Breast epithelium (tissue), 4 donors: ENCODE measurements at regions not wholly inside any gene's neighbourhood (a gene's known extent, or its start where the extent isn't known, plus 50 kb on each side); places are given as distances from the start of the nearest gene placed in this dataset.

Experiments used
- DNase-seq, 2 donors: peaks; one replicate each; pipeline ENCODE4 v3.0.0-alpha.2; 2019; ENCODE audit warnings: low spot score in 2 of 2
- H3K27ac ChIP-seq, 2 donors: fragments of 200-600 bp; sonication (generic) in 1 of 2; one replicate each; pipeline ENCODE4 v1.5.1; 2016 to 2019; ENCODE audit warnings: mild to moderate bottlenecking in 1 of 2
- H3K27me3 ChIP-seq, 2 donors: fragments of 200-600 bp; sonication (generic) in 1 of 2; one replicate each; pipeline versions ENCODE4 v1.5.1 to v1.6.0; 2017 to 2019; ENCODE audit warnings: control low read depth in 1 of 2, mild to moderate bottlenecking in 1 of 2
- H3K36me3 ChIP-seq: fragments of 200-600 bp; one replicate; pipeline ENCODE4 v1.5.1; 2019
- H3K4me1 ChIP-seq, 2 donors: fragments of 200-600 bp; sonication (generic); one replicate each; pipeline ENCODE4 v1.5.1; 2016 to 2019; ENCODE audit warnings: control low read depth in 1 of 2
- H3K4me3 ChIP-seq, 3 donors: fragments of 200-600 bp; sonication (generic); 1 replicate in 2 of 3; 2 replicates in 1 of 3; pipeline ENCODE4 v1.5.1; 2016 to 2019; ENCODE audit warnings: mild to moderate bottlenecking in 3 of 3, moderate library complexity in 2 of 3
- H3K9me3 ChIP-seq, 2 donors: fragments of 200-600 bp; sonication (generic) in 1 of 2; one replicate each; pipeline ENCODE4 v1.5.1; 2016 to 2019; ENCODE audit warnings: control low read depth in 1 of 2
- POLR2A ChIP-seq: fragments of 450-650 bp; IDR thresholded peaks from one replicate; pipeline ENCODE4 v1.6.1; 2016; ENCODE audit warnings: antibody characterized with exemption, mild to moderate bottlenecking, moderate library complexity
- POLR2AphosphoS5 ChIP-seq, 3 donors: sonication (generic); formaldehyde crosslinking; IDR thresholded peaks; one replicate each; pipeline ENCODE4 v1.6.1; 2017; ENCODE audit warnings: antibody characterized with exemption in 3 of 3
- intact Hi-C: fragments of 100-400 bp; cut with DNase I; formaldehyde crosslinking; loops from one replicate; pipeline ENCODE4 v1.15.1; 2023; ENCODE audit warnings: low total_unique reads
- TF ChIP-seq, protein P1 (sequence below), 3 donors: fragments of 450-650 bp; IDR thresholded peaks; one replicate each; pipeline ENCODE4 v1.5.1; 2016 to 2017; ENCODE audit warnings: antibody characterized with exemption in 3 of 3, mild to moderate bottlenecking in 3 of 3, moderate library complexity in 3 of 3

DNA sequence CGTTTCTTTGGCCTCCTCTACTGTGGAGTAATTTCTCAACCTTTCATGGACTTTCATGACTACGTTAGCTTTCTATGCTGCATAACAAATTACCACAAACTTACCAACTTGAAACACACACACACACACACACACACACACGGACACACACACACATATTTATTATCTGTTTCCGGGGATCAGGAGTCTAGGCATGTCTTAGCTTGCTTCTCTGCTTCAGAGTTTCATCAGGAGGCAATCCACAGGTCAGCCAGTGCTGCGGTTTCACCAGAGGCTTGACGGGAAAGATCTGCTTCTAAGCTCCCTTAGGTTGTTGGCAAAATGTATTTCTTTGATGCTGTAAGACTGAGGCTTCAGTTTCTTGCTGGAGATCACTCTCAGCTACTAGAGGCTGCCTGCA, 59.0 kb upstream of the C9orf72 start:
- no peak for DNase-seq
- no peaks in the 10 kb centered on the region for H3K4me1 ChIP-seq
- no peaks in the 10 kb centered on the region for H3K9me3 ChIP-seq
- no peak overlapping the region for H3K4me3 ChIP-seq
- intact Hi-C loops = no loop called here
- TF ChIP-seq POLR2A (no peak), POLR2AphosphoS5 (IDR thresholded peaks at IDR 0.05) (no peak)
- TF ChIP-seq, protein P1, sequence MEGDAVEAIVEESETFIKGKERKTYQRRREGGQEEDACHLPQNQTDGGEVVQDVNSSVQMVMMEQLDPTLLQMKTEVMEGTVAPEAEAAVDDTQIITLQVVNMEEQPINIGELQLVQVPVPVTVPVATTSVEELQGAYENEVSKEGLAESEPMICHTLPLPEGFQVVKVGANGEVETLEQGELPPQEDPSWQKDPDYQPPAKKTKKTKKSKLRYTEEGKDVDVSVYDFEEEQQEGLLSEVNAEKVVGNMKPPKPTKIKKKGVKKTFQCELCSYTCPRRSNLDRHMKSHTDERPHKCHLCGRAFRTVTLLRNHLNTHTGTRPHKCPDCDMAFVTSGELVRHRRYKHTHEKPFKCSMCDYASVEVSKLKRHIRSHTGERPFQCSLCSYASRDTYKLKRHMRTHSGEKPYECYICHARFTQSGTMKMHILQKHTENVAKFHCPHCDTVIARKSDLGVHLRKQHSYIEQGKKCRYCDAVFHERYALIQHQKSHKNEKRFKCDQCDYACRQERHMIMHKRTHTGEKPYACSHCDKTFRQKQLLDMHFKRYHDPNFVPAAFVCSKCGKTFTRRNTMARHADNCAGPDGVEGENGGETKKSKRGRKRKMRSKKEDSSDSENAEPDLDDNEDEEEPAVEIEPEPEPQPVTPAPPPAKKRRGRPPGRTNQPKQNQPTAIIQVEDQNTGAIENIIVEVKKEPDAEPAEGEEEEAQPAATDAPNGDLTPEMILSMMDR (IDR thresholded peaks at IDR 0.05) = no peak
- H3K27me3 ChIP-seq = no peaks in the 10 kb centered on the region
- H3K27ac ChIP-seq = no peak overlapping the region
- no peaks in the 10 kb centered on the region for H3K36me3 ChIP-seq

DNA sequence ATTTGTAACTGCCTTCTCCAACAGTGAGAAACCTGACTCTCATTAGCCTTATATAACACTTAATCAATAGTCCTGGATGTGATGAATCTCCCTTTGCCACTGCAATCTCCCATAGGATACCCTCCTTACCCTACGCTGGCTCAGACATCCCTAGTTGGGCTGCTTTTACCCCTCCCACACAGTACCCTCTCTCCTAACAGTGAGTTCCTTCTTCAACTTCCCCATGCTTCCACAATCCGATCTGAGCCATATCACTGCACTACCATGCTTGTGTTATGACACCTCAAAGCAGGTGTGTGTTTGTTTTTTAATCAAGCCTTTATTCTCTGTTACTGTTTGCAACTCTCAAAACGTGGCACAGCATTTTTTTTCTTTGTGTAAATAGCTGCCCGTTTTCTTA, 60.5 kb upstream of the C9orf72 start:
- intact Hi-C loops = no loop called here
- Histone ChIP-seq H3K4me3 (no peak overlapping the region), H3K9me3 (no peaks in the 10 kb centered on the region), H3K27ac (no peak overlapping the region), H3K4me1 (no peaks in the 10 kb centered on the region), H3K27me3 (no peaks in the 10 kb centered on the region), H3K36me3 (no peaks in the 10 kb centered on the region)
- no peak for DNase-seq
- TF ChIP-seq POLR2A (no peak), POLR2AphosphoS5 (IDR thresholded peaks at IDR 0.05) (no peak)
- TF ChIP-seq, protein P1 (IDR thresholded peaks at IDR 0.05) = no peak

DNA sequence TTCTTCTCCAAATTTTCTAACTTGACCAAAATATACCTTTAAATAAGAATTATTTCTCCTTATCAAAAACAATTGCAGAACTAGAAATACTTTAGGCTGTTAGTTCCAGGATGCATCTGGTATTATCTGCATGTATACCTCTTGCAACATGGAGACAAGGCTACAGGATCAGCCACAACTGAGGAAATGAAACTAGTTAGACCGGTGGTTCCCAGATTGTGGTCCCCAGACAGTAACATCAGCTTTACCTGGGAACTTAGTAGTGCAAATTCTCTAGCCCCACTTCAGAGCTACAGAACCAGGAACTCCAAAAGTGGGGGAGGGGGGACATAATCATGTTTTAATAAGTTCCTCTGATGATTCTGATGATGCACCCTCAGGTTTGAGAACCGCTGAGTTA, 61.6 kb upstream of the C9orf72 start:
- Histone ChIP-seq H3K4me1 (no peaks in the 10 kb centered on the region), H3K9me3 (no peaks in the 10 kb centered on the region), H3K4me3 (no peak overlapping the region), H3K27ac (no peak overlapping the region), H3K36me3 (no peaks in the 10 kb centered on the region), H3K27me3 (no peaks in the 10 kb centered on the region)
- no peak for DNase-seq
- TF ChIP-seq POLR2AphosphoS5 (IDR thresholded peaks at IDR 0.05) (no peak), POLR2A (no peak)
- TF ChIP-seq, protein P1 (IDR thresholded peaks at IDR 0.05) = no peak
- intact Hi-C loops = no loop called here

DNA sequence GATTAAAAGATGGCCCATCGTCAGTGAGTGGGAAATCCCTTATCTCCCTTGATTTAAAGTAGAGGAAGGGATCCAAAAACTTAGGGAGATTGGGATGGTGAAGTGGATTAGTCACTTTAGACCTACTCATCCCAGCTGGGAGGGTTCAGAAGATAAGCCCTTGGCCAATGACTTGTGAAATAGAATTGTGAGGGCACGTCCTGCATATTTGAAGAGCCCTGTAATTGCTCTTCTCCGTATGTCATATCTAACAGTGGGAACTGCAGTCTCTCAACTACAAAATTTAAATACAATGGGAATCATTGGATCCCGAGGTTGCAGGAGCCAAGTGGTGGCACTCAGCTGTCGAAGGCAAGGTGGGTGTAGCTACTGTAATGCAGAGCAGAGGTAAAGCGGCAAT, 65.4 kb upstream of the C9orf72 start:
- no peak for DNase-seq
- no peaks in the 10 kb centered on the region for H3K9me3 ChIP-seq

DNA sequence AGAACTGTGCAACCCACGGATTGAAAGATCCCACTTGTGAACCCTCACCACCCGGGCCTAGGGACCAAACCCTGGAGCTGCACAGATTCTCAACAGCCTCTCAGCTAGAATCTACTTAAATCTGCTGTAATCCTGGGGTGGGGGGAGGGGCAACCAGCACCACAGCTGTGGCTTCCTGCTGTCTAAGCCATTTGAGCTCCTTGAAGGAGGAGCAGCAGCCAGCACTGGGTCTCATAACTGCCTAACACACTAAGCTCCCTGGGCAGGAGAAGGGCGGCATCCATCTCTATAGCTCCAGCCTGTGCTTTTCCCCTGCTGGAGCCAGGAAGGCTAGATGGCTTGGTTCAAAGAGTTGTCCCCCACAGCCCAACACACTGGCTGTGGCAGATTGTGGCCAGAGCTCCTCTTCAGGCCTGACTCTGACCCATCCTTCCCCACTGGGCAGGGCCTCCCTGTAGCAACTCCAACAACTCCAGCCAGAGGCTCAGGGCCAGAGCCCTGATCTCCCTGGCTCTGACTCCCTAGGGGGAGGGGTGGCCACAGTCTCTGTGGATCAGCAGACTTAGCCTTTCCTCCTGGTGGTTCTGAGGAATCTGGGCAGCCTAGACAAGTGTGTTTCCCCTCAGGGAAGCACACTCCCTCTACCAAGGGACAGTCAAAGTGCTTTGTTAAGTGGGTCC, 72.0 kb upstream of the C9orf72 start:
- Histone ChIP-seq H3K27ac (no peak overlapping the region), H3K4me3 (no peak overlapping the region), H3K4me1 (no peaks in the 10 kb centered on the region), H3K27me3 (no peaks in the 10 kb centered on the region), H3K36me3 (no peaks in the 10 kb centered on the region), H3K9me3 (no peaks in the 10 kb centered on the region)
- intact Hi-C loops = no loop called here
- TF ChIP-seq POLR2A = no peak
- TF ChIP-seq POLR2AphosphoS5 (IDR thresholded peaks at IDR 0.05) = no peak
- TF ChIP-seq, protein P1 (IDR thresholded peaks at IDR 0.05) = no peak
- DNase-seq = no peak

More for the DNA sequence above, 65.4 kb upstream of the C9orf72 start:
- Histone ChIP-seq H3K36me3 (no peaks in the 10 kb centered on the region), H3K4me3 (no peak overlapping the region), H3K27me3 (no peaks in the 10 kb centered on the region), H3K4me1 (no peaks in the 10 kb centered on the region), H3K27ac (no peak overlapping the region)
- TF ChIP-seq, protein P1 (IDR thresholded peaks at IDR 0.05) = no peak
- TF ChIP-seq POLR2A (no peak), POLR2AphosphoS5 (IDR thresholded peaks at IDR 0.05) (no peak)
- intact Hi-C loops = no loop called here
